HG03442 (cell line): ENCODE measurements at regions not wholly inside any gene's neighbourhood (a gene's known extent, or its start where the extent isn't known, plus 50 kb on each side); places are given as distances from the start of the nearest gene placed in this dataset.

Source experiments
- ATAC-seq: cut with Tn5 transposase; IDR thresholded peaks from one replicate; pipeline ENCODE4 v1.9.1; 2021; ENCODE audit warnings: mild to moderate bottlenecking, moderate library complexity; ENCODE audit not compliant: unreplicated experiment

GRCh38 chr21:35136106-35136505 lies 87.0 kb upstream of the RUNX1 start:
- ATAC-seq, result no peak

GRCh38 chr21:35135481-35135880 lies 86.4 kb upstream of the RUNX1 start:
- ATAC-seq, result no peak

GRCh38 chr21:35134309-35134708 lies 85.2 kb upstream of the RUNX1 start:
- no peak for ATAC-seq

- ATAC-seq, result no peak
These were observed 79.4 kb upstream of the RUNX1 start for GRCh38 chr21:35128536-35128935.

GRCh38 chr21:35127851-35128250 lies 78.7 kb upstream of the RUNX1 start:
- no peak for ATAC-seq

- ATAC-seq, result no peak
These were observed 77.9 kb upstream of the RUNX1 start for GRCh38 chr21:35127026-35127425.

GRCh38 chr21:35120631-35121180 lies 71.6 kb upstream of the RUNX1 start:
- ATAC-seq, result no peak

- ATAC-seq, result no peak
These were observed 70.5 kb upstream of the RUNX1 start for GRCh38 chr21:35119501-35120047.

GRCh38 chr21:35116777-35117176 lies 67.7 kb upstream of the RUNX1 start:
- no peak for ATAC-seq

GRCh38 chr21:35113064-35113463 lies 64.0 kb upstream of the RUNX1 start:
- no peak for ATAC-seq

- ATAC-seq, result no peak
These were observed 62.3 kb upstream of the RUNX1 start for GRCh38 chr21:35111321-35111930.

GRCh38 chr21:35108887-35109286 lies 59.8 kb upstream of the RUNX1 start:
- no peak for ATAC-seq

- no peak for ATAC-seq
These were observed 58.4 kb upstream of the RUNX1 start for GRCh38 chr21:35107520-35107919.

GRCh38 chr21:35106246-35106835 lies 57.2 kb upstream of the RUNX1 start:
- ATAC-seq, result no peak

GRCh38 chr21:35102488-35103371 lies 53.6 kb upstream of the RUNX1 start:
- ATAC-seq, result no peak

- no peak for ATAC-seq
These were observed 51.3 kb upstream of the RUNX1 start for GRCh38 chr21:35100349-35100811.

- ATAC-seq, result no peak
These were observed 50.2 kb upstream of the RUNX1 start for GRCh38 chr21:35099310-35099709.
